ENCODE measurements at regions not wholly inside any gene's neighbourhood (a gene's known extent, or its start where the extent isn't known, plus 50 kb on each side); places are given as distances from the start of the nearest gene placed in this dataset.

GRCh38 chr22:20641919-20642579 is 131.9 kb upstream of the SERPIND1 start:
- no peak for TF ChIP-seq POLR2A (IDR thresholded peaks at IDR 0.05)
- TF ChIP-seq CTCF (IDR thresholded peaks at IDR 0.05), result no peak

Data from testis (tissue), 2 donors.